ENCODE measurements at regions not wholly inside any gene's neighbourhood (a gene's known extent, or its start where the extent isn't known, plus 50 kb on each side); places are given as distances from the start of the nearest gene placed in this dataset.
A peak's percentile ranks its signal among the peaks of the same experiment; 100 is the strongest.

DNA sequence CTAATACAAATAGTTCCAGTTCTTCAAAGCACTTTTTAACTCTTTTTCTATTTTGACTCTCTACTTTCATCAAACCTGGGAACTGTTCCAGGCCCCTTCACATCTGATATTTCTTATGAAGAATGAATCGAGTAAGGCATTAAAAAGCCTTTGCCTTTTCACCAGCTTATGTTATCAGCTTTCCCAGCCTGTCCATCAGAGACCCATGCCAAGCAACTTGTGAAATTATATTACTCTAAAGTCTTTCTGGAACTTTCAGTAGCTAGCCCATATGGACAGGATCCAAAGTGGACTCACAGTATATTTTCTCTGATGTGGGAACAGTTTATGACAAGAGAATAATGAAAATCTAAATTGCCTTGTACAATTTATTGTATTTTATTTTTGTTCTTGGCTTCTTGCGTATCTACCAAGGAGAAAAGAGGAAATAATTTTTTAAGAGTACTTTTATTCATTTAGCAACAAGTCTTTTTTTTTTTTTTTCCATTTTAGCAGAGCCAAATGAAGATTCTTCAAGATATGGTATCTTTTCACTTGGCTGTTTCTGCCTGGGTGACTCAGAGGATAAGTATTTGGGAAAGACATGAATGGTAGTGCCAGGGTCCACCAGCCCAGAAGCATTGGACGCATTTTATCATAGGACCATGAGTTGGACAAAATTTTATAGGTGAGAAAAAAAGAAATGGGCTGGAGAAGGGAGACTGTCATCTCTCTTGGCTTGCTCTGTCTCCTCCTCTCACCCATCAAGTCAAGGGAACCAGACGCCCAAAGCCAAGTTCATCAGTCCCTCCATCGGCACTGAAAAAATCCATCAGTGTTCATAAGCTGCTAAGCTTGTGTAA lies 195.8 kb upstream of the NEBL start:
- DNase-seq (ENCODE audit: low spot score) = no peak

DNA sequence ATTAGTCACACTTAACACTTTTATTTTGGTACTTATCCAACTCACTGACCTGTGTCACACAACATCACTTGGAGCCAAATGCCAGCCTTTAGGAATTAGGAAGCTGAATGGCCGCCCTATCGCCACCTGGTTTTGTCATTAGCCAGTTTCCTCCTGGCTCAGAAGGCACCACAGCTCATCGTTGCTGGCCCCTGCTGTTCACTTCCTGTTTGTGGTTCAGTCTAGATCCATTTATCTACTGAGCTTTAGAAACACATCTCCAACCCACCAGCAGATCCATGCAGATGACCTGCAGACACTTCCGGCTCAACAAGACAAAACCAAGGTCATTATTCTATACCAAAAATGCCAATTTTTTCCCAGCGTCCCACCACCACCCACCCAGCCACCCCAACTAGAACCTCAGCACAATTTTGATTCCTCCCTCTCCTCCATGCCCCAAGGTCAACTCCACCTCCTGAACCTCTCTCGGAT lies 193.5 kb upstream of the NEBL start:
- no peak for DNase-seq (ENCODE audit: low spot score)

DNA sequence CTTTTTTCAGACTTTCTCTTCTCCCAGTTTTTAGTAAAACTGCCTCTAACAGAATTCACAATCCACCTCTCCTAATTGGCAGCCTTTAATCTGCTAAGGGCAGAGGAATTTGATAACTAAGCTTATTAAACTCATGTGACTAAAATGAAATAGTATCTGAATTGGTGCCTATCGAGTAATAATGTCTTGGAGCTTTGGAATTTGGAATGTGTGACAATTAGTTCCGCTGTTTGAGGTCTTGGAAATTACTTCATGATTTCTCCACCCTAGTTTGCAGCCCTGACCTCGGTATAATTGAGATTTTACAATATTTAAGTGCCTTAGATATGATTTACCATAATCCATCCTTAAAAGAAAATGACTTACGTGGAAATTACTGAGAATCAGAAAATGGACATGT lies 190.4 kb upstream of the NEBL start:
- DNase-seq (ENCODE audit: low spot score) = no peak

DNA sequence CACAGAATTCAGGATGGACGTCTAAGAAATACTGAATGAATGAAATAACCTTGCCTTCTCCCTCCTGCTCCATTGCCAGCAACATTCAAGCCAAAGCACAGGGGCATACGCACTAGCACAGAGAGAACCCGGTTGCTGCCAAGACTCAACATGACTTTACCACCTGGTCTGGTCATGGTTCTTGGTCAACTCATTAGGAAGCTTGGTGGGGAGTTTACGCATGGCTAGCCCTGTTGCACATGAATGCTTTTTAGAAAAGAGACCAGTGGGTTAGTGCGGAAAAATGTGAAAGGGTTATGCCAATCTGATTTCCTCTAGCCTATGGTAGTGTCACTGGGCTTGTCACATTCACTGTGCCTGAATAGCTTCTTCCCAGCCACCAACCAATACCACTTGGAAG lies 187.6 kb upstream of the NEBL start:
- DNase-seq (ENCODE audit: low spot score) = no peak

DNA sequence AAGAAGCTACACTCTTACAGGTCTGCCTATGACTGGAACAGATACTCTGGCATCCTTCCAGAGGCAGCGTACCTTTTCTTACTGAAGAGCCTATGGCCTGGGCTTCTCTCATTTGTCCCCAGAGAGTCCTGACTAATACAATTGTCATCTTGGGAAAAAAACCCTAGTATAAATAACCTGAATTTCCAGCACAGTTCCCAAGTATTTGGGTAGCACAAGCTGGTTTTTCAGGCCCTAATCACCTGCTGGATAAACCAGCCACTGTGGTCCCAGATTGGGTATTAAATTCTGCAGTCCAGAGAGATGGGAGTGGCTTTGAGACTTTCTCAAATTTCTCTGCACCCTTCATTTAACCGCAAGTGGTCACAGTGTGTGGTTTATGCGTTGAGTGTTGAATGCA lies 186.8 kb upstream of the NEBL start:
- no peak for DNase-seq (ENCODE audit: low spot score)

DNA sequence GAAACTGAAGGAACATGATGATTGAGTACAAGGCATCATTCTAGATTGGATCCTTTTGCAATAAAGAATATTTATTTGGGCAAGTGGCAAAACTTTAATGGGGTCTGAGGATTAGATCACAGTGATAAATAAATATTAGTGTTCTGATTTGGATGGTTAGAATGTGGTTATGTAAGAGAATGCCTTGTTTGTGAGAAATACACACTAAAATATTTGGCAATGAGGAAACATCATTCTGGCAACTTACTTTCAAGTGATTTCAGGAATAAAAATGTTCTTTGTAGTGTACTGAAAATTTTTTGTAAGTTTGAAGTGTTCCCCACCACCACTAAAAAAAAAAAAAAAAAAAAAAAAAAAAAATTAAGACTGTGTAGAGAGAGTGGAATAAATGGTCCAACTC lies 185.1 kb upstream of the NEBL start:
- no peak for DNase-seq (ENCODE audit: low spot score)

DNA sequence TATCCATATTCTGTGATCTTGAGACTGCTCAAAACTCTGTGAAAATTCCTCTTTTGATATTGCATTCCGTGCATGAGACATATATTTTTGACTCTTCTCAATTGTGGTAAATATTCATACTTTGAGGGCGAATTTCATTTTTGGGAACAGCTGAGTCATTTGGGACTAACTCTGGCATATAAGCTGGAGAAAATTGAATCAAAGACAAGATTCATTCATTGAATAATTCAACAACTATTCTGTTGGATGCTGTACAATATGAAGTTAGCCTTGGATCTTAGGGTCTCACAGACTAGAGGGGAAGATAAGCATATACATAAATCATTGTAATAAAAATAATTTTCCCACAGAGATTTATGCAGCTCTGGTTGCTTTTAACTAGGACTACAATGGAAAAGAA lies 183.2 kb upstream of the NEBL start:
- DNase-seq (ENCODE audit: low spot score) = no peak

DNA sequence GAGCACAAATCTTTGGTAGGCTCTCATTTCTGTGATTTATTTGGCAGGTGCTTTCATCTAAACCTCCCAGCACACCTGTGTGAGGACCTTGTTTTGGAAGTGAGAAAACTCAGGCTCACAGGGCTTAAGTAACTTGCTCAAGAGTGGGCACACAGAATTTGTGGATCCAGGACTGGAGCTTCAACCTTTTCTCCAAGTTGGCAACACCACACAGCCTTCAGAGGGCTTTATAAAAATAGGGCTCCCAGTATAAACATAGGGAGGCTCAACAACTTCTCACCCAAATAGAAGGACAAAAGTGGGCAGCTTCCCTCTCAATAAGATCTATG lies 182.2 kb upstream of the NEBL start:
- DNase-seq (ENCODE audit: low spot score) = no peak

DNA sequence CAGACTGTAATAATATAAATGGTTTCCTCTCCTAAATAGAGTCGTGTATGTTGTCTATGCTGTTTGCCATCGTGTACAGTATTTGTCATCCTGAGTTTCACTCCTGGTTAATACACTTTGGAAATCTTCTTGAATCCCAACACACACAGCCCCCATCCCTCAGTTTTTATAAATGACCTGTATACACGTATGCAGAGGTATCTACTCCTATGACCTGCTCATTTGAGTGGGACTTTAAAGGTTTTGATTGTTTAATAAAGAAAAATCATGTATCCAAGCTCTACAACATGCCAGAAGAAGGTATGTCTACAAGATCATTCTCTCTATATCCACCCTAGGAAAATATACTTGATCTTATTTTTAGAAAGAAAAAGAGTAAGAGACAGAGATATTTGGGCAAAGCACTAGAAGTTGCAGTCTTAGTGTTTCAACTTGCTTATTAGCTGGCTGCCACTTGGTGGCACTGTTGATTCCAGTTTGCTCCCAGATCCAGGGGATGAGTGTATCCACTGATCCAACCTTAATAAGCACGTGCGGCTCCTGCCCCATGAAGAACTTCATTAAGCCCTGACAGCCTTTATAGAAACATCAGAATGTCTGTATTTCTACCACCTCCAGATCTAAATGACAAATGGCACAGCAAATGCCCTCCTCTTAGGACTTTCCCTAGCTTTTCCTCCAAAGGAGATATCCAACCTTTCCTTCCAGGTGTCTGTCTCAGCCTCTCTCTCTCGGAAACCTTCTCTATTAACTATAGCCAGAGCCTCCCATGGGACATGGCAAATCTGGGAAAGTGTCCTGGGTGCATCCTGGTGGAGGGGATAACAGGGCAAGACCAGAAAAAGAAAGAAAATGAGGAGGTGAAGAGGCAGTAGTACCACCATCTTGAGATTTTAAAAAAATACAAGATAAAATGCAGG lies 181.6 kb upstream of the NEBL start:
- DNase-seq (ENCODE audit: low spot score) = peak; percentile 15

DNA sequence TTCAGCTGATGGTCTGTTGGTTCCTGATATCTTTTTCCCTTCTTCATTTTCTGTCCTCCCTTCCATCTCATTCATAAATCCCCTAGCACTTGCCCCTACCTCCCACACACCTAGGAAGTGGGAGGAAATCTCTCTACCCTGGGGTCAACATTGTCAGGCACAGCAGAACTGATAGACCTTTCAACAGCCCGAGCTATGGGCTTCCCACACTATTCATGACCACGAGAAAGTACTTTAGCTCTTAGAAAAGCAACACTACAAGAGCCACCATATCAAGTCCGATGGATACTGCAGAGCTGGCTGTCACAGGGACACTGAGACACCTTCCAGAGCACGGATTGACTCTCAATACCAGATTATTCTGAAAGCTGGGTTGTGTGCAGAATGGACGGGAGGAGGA lies 180.6 kb upstream of the NEBL start:
- DNase-seq (ENCODE audit: low spot score) = no peak

DNA sequence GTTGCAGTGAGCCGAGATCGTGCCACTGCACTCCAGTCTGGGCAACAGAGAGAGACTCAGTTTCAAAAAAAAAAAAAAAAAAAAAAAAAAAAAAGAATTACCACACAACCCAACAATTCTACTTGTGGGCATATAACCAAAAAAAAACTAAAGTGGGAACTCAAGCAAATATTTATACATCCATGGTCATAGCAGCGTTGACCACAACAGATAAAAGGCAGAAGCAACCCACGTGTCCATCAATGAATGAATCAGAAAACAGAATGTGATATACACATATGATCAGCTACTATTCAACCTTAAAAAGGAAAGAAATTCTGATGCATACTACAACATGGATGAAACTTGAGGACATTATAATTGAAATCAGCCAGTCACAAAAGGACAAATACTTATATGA lies 179.3 kb upstream of the NEBL start:
- no peak for DNase-seq (ENCODE audit: low spot score)

DNA sequence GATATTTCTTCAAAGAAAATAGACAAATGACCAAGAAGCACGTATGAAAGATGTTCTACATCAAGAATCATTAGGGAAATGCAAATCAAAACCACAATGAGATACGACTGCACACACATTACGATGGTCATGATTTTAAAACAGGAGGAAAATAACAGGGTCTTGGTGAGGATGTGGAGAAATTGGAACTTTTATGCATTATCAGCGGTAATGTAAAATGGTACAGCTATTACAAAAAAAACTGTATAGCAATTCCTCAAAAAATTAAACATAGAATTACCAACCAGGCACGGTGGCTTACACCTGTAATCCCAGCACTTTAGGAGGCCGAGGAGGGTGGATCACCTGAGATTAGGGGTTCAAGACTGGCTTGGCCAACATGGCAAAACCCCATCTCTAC lies 178.8 kb upstream of the NEBL start:
- DNase-seq (ENCODE audit: low spot score) = no peak

DNA sequence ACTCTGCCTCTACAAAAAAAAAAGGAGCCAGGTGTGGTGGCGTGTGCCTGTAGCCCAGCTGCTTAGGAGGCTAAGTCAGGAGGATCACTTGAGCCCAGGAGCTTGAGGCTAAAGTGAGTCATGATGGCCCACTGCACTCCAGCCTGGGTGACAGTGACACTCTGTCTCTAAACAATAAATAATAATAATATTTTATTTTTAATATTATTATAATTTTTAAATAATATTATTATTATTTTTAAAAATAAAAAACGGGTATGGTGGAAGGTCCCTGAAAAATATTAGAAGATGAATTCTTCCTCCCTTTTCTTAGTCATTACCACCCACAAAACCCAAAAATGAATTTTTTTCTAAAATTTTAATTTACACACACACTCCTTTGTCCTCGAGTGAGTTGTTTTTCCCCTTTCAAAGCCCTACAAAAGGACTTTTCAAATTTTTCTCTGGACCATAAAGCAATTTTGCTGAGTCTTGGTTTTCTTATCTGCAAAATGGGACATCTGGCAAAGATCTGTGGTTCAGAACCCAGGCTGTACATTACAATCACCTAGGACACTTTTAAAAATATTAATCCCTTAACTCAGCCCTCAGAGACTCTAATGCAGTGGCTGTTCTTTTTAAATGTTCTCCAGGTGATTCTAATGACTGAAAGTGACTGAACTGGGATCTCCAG lies 174.0 kb upstream of the NEBL start:
- DNase-seq (ENCODE audit: low spot score) = no peak

DNA sequence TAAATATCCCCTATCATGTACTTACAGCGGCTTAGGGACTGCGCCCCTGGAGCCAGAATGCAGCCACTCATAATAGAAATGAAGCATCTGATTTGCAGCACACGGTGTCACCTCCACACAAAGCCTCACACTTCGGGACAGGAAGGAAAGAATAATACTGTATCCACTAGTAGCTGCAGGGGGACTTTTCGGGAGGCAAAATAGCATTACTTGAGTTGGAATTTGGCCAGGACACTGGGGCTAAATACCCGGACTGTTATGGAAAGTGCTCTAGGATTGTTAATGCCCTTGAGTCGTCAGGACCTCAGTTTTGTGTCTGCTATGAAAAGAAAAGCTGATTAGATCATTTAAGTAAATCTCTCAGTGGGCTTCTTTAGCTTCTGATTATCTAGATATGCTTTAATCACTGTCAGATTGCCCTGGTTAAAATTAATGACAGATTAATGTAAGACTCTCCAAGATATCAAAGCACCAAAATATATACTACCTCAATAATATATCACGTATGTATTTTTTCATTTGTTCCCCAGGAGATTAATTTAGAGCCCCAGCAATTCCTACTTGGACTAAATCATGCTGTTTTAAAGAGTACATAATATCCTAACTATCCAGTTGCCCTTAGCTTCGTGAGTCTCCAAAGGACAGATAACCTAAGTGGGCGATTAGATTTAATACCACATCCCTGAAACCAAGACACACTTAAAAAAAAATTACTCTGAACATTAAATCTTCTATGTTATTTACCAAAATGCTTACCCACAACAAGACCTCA lies 173.0 kb upstream of the NEBL start:
- DNase-seq (ENCODE audit: low spot score) = no peak

DNA sequence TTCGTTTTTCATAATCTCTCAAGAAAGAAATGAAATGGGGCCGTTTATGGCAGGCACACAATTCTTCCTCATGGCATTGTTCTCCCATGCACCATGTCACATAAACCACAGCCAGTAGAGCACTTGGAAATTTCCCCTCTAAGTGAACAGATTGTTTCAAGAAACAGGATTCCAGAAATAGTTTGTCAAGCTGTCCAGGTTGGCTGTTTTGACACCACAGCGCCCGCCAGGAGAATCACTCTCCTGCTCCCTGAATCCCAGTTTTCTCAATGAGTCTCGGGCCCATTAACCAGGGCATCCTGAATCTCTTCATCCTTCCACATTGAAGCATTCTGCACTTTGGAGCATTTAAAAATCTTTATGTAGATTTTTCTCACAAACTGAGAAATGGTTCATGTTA lies 172.2 kb upstream of the NEBL start:
- no peak for DNase-seq (ENCODE audit: low spot score)

DNA sequence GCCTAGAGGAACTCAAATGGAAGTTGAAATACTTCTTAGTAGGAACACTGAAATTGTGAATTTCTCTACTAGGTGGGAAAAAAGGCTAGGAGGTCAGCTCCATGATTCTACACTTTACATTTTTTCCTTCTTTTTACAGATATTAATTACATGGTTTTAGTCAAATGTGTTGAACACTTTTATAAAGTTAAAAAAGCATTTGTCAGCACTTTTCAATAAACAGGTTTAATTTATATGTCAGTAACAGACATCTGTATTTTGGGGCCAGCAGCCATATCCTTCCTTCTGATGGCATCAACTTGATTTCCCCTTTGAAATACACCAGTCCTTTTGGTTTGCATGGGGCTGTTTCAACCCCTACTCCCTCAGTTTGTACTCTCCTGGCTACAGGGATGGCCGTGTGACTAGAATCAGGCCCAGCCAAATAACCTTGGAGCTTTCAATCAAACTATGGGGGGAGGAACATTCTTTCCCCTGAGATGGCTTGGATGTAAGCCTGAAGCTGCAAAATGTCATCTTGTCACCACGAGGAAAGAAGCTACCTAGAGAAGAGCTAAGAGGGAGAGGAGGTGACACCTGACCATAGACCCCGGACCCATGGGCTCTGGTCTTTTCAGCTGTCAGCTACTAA lies 171.0 kb upstream of the NEBL start:
- DNase-seq (ENCODE audit: low spot score) = no peak

DNA sequence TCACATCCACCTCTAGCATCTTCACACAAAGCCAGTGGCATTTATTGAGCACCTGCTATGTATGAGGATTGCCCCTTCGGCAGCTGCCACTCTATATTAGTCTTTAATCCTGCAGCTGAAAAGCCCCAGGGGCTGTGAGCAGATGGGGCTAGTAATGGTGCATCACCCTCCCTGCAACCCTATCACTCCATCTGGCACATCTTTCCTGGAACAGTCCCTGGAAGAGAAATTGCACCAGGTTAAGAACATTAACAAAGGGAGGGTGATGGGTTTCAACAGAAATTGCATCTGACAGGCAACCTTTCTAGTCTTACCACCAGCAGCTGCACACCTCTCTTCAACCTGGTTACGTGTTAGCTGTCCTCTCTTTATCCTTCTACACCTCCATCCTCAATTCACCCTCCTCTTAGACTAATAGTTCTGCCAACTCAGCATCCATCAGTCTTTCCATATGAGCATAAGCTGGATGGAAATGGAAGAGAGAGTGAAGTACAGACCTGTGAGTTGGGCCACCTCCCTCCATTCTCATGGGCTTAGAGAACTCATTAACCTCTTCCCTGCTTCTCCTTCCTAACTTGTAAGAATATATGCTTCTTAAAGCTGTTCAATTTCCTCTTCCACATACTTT lies 168.6 kb upstream of the NEBL start:
- DNase-seq (ENCODE audit: low spot score) = no peak

DNA sequence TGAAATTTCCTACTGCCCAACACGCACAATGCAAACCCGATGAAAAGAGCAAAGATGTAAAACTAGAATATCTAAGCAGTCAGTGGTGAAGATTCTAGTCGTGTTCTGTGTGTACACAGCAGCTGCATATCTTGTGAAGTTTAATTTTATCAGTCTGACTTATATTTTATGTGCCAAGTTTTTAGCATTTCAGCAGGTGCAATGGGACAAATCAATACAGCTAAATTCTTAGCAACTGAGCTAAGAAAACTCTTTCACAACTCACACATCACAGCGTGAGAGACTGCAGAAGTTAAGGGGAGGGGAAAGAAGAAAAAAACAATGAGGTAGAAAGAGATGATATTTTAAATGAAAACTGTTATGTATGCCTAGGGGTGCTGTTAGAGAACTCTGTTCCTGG lies 164.9 kb upstream of the NEBL start:
- DNase-seq (ENCODE audit: low spot score) = no peak

DNA sequence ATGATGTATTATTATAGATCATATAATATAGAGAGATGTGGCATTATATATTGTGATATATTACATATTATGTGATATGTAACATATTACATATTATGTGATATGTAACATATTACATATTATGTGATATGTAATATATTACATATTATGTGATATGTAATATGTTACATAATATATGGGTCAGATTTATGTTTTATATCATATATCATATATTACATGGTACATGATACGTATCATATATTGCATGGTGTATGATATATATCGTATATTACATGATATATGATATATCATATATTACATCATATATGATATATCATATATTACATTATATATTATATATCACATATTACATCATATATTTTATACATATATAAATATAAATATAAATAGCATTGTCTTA lies 164.1 kb upstream of the NEBL start:
- DNase-seq (ENCODE audit: low spot score) = no peak

DNA sequence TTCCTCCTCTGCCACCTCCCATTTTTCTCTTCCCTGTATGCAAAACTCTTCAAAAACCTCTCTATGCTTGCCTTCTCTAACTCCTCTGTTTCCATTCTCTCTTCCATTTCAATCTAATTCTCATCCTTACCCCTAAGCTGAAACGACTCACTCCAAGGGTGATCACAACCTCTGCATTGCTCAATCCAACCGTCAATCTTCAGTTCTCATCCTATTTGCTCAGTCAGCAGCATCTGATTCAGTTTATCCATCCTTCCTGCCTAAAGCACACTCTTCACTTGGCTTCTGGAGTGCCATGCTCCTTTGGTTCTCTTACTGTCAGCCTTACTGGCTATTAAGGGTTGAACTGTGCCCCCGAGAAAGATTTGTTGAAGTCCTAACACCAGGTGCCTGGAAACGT lies 163.5 kb upstream of the NEBL start:
- no peak for DNase-seq (ENCODE audit: low spot score)

DNA sequence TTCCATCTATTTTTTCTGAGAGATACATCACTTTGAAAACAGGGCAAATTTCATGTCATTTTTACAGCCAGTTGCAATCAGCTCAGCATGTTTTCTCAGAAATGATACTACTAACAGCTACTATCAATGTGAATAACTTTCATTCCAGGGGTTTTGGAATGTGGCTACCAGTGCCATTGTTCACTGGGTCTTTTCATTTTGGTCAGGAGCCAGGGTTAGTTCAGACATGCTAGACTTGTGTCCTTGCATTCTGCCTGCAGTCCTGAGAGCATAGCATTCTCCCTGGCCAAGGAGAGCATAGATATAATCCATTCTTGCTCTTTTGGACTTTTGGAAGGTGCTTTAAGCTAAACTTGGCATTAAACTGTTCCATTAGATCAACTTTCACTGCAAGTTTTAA lies 160.9 kb upstream of the NEBL start:
- no peak for DNase-seq (ENCODE audit: low spot score)

Measured in hematopoietic multipotent progenitor cell treated with erythropoietin and hydrocortisone succinate and interleukin-3 and kit ligand, for 17 days (in vitro differentiated cells).